HG03095 (cell line): ENCODE measurements at regions not wholly inside any gene's neighbourhood (a gene's known extent, or its start where the extent isn't known, plus 50 kb on each side); places are given as distances from the start of the nearest gene placed in this dataset.
"Not testable (repeated sequence)": the region's sequence is repeated elsewhere in the genome, so short reads cannot be mapped to it uniquely, and the experiment has no call there.

Experiments used
- ATAC-seq: cut with Tn5 transposase; IDR thresholded peaks from one replicate; pipeline ENCODE4 v1.9.1; 2021; ENCODE audit warnings: moderate library complexity; ENCODE audit not compliant: unreplicated experiment

DNA sequence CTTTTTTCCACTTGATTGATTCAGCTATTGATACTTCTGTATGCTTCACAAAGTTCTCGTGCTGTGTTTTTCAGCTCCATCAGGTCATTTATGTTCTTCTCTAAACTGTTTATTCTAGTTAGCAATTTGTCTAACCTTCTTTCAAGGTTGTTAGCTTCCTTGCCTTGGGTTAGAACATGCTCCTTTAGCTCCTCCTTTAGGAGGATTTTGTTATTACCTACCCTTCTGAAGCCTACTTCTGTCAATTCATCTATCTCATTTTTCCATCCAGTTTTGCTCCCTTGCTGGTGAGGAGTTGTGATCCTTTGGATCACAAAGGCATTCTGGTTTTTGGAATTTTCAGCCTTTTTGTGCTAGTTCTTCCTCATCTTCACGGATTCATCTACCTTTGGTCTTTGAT is 344.7 kb upstream of the CLEC14A start:
- ATAC-seq: not testable (repeated sequence)

DNA sequence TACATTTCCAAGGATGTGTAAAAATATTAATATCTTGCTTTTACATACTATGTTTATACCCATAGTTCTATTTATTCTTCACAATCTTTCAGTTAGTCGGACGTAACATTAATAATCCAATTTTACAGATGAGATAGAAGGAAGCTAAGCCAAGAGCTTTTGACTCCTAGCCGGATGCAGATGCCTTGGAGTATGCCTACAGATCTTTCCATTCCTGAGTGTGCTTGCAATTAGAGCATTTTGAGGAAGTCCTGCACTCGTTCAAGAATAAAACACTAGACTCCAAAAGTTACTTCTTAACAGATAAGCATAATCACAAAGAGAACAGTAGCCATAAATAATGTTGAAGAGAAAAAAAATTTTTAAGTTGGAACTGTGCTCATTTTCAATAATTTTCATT is 337.6 kb upstream of the CLEC14A start:
- no peak for ATAC-seq

- no peak for ATAC-seq
Measured at GRCh38 chr14:38592764-38593442, 337.0 kb upstream of the CLEC14A start.

GRCh38 chr14:38589747-38590350 is 334.0 kb upstream of the CLEC14A start:
- no peak for ATAC-seq

DNA sequence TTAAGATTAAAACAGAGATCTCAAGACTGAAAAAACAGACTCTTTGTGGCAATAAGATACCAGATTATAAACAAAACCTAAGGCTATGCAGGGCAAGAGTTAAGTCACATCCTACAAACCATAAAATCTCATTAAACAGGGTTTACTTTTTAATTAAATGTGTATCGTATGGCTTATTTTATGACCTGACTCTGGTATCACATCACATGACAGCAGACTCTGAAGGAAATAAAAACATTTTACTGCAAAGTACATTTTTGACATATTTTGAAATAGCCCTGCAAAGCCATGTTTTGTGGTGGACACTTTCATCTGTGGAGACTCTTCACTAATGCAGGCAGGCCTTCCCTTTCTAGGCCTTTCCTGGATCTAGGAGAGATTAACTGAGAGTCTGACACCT is 327.6 kb upstream of the CLEC14A start:
- ATAC-seq: no peak

DNA sequence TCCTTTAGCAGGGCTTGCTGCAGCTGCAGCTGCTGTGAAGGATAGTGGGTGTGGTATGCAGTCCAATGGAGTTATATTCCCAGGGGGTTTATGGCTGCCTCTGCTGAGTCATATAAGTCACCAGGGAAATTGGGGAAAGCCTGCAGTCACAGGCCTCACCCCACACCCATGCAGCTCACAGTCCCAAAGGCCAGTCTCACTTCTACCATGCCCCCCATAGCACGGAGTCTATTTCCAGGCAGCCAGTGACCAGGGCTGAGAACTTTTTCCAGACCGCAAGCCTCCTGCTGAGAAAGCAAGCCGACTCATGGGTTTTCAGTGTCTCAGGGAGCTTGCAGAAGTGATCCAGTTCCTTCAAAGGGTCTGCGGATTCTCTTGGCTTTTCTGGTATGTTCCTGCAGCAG is 322.4 kb upstream of the CLEC14A start:
- ATAC-seq: no peak

GRCh38 chr14:38567703-38568102 is 311.8 kb upstream of the CLEC14A start:
- no peak for ATAC-seq

DNA sequence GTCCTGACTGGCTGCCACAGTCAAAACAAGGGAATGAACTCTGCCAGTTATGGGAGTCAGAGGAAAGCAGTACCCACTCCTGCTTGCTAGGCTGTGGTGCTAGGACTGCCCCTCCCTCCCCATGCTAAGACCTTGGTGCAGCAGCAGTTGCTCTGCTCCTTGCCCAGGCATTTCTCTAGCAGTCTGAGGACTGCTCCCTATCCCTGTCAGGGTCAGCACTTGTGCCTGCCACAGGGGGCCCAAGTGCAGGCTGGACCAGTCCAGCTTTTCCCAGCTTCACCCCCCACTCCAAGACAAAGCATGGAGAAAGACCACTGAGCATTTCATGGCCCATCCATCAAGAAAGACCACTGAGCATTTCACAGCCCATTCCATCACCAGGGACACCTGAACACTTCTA is 305.8 kb upstream of the CLEC14A start:
- ATAC-seq: no peak

DNA sequence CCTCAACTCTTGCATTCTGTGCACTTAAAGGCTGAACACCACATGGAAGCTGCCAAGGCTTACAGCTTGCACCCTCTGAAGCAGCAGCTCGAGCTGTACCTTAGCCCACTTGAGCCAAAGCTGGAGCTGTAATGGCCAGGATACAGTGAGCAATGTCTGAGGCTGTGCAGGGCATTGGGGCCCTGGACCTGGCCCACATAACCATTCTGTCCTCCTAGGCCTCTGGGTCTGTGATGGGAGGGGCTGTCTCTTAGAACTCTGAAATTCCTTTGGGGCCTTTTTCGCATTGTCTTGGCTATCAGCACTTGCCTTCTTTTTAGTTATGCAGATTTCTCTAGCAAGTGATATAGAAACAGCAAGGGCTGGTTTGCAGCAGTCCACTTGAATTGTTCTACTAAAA is 303.8 kb upstream of the CLEC14A start:
- ATAC-seq: no peak

DNA sequence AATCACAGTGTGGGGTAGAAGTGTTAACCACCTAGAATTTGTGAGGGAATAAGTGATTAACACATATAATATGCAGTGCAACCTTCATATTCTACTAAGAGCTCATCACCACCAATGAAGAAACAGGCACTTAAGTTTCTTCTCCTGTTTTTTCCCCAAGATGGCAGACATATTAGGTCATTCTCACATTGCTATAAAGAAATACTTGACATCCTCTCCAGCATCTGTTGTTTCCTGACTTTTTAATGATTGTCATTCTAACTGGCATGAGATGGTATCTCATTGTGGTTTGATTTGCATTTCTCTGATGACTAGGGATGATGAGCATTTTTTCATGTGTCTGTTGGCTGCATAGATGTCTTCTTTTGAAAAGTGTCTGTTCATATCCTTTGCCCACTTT is 301.5 kb upstream of the CLEC14A start:
- not testable (repeated sequence) for ATAC-seq

- ATAC-seq: no peak
Measured at GRCh38 chr14:38556252-38556651, 300.4 kb upstream of the CLEC14A start.

GRCh38 chr14:38554026-38554425 is 298.1 kb upstream of the CLEC14A start:
- no peak for ATAC-seq

- ATAC-seq: no peak
Measured at GRCh38 chr14:38553586-38553985, 297.7 kb upstream of the CLEC14A start.

DNA sequence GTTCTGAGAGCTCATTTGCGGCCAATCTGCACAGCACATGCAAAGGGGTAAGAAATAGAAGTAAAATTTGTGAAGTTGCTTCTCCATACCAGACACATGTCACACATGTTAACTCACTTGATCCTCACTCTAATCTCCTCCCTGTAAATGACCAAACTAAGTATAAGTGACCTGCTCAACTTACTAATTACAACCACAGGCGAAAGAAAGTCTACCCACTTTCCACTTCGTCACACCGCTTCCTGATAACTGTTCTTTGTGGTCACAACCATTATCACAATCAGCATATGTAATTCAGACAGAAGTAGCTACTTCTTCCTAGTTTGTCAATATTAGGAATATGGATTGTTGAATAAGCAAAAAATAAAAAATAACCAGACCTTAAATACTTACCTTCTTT is 293.7 kb upstream of the CLEC14A start:
- ATAC-seq: no peak

- ATAC-seq: no peak
Measured at GRCh38 chr14:38547961-38548490, 292.1 kb upstream of the CLEC14A start.

DNA sequence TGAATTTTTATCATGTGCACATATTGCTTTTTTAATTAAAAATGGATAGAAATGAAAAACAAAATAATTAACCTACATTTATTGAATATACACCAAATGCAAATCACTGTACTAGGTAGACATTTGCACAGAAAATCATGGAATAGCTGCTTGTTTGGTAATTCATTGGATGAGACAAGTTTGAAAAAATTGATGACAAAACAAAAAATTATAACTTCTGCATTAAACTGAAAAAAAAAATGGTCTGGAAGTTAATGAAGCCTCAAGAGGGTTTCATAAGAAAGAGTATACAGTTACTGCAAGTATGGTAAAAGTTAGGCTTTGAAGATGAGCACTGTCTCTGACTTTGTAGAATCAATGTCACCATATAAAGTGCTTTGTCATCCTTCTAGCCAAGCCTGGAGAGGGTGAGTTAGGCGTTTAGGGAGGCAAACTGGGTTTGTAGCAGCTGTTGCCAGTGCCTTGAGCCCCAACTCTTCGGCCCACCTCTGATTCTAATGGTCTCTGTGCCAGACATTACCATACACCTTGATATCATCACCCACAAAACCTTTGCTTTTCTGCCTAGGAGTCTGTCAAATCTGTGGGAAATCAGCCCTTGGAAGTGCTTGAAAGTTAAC is 291.1 kb upstream of the CLEC14A start:
- no peak for ATAC-seq

- ATAC-seq: no peak
Measured at GRCh38 chr14:38544776-38545175, 288.9 kb upstream of the CLEC14A start.

DNA sequence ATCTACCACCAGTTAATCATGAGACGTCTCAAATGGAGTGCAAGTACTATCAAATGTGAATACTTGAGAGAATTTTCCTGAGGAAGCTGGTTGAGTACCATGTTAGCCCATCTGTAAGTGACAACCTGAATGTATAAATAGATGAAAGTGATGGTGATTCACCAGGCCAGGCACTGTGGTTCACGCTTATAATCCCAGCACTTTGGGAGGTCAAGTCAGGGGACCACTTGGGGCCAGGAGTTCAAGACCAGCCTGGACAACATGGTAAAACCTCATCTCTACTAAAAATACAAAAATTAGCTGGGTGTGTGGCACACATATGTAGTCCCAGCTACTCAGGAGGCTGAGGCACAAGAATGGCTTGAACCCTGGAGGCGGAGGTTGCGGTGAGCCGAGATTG is 288.0 kb upstream of the CLEC14A start:
- not testable (repeated sequence) for ATAC-seq

DNA sequence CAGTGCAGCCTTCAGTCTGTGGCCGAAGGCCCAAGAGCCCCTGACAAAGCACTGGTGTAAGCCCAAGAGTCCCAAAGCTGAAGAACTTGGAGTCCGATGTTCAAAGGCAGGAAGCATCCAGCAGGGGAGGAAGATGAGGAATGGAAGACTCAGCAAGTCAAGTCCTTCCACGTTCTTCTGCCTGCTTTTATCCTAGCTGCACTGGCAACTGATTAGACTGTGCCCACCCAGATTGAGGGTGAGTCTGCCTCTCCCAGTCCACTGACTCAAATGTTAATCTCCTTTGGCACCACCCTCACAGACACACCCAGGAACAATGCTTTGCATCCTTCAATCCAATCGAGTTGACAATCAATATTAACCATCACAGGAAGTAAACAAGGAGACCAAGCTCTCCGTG is 282.2 kb upstream of the CLEC14A start:
- not testable (repeated sequence) for ATAC-seq

GRCh38 chr14:38536376-38537038 is 280.6 kb upstream of the CLEC14A start:
- ATAC-seq: no peak

DNA sequence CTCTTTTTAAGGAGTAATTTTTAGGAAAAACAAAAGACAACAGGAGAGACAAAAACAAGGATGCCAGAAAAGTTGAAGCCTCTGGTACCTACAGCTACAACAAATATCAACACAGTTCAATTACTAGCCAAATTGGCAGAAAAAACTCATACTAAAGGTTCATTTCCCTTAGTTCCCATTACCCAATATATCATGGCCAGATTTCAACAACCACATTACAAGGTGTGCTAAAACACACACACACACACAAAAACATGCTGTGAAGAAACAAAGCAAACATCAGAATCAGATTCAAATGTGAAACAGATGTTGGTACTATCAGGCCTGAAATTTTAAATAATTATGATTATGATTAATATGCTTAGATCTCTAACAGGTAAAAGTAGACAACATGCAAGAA is 272.7 kb upstream of the CLEC14A start:
- no peak for ATAC-seq

GRCh38 chr14:38527502-38527878 is 271.6 kb upstream of the CLEC14A start:
- ATAC-seq: no peak
